T-helper 9 cell (primary cell): ENCODE measurements at regions not wholly inside any gene's neighbourhood (a gene's known extent, or its start where the extent isn't known, plus 50 kb on each side); places are given as distances from the start of the nearest gene placed in this dataset.

Experiments used
- DNase-seq: peaks from one replicate; pipeline ENCODE4 v3.0.0-alpha.2; 2020

DNA sequence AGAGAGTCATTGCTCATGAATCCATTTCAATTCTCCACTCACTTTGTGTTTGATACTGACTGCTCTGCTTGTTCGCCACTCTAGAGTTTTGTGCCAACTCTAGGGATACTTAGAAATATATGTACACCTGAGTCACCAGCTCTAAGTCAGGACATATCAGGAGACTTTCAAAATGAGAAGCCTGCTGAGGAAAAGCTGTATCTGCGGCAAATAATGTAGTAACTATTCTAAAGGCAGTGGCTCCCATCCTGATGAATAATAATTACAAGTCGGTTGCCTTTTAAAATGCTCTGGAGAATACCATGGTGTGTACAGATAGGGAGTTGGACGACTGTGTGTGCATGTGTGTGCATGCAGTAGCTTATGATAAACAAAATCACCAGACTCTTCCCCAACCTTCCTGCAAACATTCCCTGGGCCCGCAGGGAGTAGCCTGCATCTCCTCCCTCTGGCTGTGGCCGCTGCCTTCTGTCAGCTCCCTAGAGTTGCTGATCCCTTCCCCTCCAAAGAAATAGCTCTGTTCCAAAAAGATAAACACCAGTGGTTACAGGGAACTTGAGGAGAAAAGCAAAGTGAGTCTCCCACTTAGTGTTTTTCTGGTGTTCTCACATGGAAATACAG lies 346.3 kb upstream of the UMPS start:
- DNase-seq: no peak

DNA sequence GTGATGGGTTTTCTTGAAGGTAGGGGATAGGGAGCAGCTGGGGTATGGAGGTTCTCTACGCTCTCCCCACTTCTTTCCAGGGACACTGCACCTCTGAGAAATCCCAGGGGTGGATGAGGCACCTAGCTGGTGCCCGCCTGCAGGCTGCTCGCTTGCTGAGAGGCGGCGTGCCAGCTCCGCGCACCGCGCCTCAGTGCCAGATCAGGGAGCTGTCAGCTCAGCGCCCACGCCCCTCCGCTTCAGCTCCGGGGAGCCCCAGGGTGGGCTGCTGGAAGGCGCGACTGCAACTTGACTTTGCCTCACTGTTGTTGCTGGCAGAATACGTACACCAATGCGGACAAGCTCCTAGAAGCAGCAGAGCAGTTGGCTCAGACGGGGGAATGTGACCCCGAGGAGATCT lies 345.7 kb upstream of the UMPS start:
- no peak for DNase-seq

DNA sequence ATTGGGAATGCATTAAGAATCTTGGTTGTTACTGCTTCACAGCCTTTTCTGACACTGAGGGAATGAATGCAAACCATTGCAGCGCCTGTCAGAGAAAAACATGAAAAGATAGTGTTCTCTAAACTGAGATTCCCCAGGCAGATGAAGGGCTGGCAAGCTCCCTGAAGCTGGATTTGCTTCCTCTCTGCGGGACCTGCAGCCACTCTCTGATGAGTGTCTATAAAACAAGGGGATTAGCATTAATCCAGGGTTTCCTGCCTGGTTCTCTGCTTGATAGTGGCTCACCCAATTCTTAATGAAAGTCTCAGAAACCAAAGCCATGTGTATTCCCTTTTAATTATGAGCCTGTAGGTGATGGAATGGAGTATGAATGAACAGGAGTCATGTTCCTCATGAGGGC lies 344.3 kb upstream of the UMPS start:
- no peak for DNase-seq

DNA sequence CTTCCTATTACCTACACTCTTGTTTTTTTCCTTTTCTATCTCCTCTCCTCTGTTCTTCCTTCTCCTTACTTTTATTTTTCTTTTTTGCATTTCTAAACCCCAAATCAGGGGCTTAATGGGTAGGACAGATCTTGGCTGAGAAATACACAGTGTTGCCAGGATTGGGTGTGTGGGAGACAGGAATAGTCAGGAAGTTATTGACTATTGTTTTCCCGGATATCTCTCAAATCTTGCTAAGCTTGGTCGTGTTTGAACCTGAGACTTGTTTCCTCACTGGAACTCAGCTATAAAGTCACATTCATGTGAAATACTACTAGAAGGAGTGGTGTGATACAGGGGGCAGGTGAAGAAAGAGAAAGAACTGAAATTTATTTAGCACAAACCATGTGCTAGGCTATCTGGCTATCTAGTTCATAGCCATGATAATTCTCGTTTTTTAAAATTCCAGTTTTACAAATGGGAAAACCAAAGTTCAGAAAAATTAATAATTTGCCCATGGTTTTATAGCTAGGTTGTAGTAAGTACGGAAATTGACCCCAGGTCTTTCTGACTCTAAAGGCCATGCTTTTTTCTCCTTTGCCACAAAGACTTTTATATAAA lies 343.2 kb upstream of the UMPS start:
- DNase-seq: no peak

DNA sequence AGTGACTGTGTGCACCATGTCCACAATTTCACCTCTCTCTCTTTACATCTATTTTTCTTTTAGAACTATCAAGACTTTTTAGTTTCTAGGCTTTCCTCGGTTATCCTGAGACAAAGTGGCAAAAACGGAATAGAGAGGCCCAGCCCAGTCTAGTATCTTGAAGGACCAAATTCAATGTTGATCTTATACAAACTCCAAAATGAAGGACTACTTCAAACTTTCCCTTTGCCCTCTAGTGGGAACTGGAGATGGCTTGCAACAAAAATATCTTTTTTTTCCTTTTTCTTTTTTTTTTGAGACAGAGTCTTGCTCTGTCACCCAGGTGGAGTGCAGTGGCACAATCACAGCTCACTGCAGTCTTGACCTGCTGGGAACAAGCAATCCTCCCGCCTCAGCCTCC lies 338.5 kb upstream of the UMPS start:
- DNase-seq: no peak

DNA sequence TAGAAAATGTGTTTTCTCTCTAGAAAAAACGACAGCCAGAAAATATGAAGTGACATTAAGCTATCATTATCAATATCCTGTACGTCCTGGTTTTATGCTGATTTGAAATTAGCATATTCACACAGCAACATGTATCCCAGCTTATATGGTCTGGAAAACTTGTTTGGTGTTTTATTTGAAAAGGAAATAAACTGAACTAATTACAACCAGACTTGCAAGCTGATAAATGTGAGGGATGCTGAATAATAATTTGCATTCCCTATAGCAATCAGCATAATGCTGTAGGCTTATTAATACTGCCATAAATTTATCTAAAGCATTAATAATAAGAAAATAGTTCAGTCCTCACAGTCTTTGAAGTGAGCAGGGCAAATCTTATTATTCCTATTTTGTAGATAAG lies 336.9 kb upstream of the UMPS start:
- no peak for DNase-seq

DNA sequence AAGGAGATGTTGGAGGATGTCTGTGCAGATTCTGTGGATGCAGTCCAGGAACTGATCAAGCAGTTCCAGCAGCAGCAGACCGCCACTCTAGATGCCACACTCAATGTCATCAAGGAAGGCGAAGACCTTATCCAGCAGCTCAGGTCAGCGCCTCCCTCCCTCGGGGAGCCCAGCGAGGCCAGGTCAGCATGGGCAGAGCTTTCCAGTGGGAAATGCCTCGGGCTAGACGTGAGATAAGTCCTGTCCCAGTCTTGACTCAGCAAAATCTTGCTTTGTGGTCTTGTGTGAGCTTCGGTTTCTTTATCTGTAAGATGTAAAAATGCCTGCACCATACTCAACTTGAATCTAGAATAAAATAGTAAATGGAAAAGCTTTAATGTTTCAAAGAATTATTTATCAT lies 335.1 kb upstream of the UMPS start:
- DNase-seq: no peak

DNA sequence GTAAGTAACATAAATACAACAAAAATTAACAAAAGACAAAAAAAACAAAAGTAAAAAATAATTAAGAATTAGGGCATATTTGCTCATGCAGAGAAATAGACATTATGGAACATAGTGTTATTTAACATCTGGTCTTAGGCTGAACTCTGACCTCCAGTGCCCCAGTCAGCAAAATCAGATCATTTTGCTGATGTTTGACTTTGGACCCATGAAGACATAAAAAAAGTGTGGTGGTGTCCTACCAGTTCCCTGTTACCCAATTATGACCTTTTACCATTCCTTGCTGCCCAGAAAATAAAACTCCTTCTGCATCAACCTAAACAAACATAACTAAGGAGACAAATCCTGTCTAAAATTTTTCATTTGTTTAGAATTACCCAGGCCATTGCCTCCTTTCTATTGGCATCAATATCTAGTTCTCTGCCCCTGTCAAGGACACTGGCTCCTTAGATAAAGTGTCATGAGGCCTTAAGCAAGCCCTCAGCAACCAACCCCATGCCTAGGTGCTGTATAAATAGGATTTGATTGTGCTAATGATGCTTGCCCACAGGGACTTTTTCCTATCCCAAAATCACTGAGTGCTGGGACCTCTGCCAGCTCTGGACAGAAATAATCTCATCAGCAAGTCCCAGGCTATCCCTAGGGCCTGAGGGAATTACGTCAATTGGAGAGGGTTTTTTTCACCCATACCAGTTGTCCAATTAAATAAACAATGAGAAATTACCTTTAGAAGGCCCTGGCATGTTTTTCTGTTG lies 334.5 kb upstream of the UMPS start:
- DNase-seq: no peak

DNA sequence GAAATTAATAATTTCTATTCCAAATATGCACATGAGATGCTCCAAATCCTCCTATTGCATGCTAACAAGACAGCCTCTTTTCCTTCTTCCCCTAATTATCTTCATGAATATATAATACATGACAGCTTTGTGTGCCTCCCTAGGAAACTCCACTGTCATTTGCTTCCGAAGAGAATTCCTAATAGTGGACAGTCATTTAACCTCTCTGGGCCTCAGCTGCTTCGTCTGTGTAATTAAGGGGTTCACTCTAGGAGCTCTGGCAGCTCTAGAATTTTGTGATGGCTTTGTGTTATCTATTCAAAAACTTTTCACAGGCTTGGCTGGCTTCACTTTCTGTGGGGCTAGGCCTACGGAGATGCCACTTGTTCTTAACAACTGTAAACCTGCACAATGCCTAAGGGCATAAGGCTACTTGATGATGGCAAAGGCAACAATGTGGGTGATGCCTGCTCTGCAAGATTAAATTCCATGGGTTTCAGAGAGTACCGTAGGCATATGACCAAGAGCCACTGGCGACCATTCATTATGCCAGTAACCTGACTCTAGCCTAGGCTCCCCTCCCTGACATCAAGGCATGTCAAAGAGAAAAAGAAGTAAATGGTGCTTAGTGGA lies 333.8 kb upstream of the UMPS start:
- no peak for DNase-seq

DNA sequence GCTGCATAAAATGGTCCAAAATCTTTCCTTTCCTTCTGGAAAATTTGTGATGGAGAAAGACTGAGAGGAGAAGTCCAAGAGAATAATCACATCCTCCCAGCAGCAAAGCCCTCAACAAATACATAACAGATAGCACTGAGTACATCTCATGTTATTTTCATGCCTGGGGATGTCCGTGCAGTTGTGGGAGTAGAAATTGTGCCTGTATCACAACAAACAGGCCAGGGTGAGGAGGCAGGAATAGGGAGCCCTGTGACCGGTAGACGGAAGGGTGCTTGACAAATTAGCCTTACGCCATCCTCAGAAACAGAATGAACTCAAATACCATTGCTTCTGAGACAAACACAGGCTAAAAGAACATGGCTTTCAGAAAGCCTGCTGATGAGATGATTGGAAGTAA lies 333.2 kb upstream of the UMPS start:
- no peak for DNase-seq

DNA sequence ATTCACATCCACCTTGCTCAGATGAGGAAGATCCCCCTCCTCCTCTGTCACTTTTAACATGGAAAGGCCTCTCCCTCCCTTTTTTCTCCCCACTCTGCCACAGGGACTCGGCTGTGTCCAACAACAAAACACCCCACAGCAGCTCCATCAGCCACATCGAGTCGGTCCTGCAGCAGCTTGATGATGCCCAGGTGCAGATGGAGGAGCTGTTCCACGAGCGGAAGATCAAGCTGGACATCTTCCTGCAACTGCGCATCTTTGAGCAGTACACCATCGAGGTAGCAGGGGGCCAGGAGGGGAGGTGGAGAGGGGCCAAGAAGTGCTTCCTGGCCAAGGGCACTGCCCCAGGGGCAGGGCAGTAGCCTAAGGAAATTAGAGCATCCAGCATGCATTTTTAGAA lies 331.7 kb upstream of the UMPS start:
- no peak for DNase-seq

DNA sequence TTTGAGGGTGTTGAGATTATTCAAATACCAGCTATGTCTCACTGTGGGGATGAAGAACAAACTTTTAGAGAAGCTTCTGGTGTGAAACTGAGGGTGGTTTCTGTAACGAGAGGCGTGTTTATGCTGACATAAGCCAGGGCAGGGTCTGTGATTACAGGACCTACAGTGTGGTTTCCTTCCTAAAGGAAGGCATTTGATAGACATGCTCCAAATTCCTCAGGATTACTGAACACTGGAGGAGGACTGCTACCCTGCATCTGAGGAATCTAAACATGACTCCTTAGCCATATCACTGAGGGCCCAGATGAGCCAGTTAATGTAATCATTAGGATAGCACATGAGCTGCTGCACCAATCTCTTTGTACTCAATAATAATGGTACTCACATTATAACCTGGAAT lies 328.4 kb upstream of the UMPS start:
- DNase-seq: no peak

DNA sequence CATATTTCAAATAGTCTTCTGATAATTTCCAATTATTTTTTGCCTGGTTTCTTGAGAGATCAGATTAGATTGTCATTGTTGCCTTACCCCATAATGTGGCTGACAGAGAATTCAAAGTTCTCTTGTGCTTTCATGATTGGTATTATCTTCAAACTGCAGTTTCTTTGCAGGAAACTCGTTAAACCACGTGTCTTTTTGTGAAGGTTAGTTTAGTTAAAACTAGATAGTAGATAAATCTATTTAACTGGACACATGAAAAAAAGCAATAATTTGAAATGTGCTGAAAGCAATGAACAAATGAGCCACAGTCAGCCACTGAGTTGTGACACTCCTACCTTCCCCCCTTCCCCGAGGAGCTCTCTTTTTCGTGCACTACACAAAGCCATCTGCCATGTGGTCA lies 327.5 kb upstream of the UMPS start:
- DNase-seq: no peak

DNA sequence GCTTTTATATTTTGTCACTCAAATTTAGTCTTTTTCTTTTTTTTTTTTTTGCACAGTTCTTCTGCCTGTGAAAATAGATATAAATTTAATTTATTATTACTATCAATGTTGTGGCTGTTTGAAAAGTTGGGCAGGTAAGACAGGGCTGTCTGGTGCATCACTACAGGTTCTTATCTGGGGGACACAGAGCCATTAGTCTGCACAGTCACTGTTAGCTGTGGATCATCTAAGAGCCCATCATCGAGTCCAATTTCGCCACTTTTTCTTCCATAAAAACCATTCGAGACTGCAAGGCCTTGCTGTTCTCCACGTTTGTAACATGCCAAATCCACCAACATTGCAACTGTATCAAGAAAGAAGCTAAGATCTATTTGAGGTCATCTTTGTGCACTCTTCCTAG lies 325.6 kb upstream of the UMPS start:
- no peak for DNase-seq

DNA sequence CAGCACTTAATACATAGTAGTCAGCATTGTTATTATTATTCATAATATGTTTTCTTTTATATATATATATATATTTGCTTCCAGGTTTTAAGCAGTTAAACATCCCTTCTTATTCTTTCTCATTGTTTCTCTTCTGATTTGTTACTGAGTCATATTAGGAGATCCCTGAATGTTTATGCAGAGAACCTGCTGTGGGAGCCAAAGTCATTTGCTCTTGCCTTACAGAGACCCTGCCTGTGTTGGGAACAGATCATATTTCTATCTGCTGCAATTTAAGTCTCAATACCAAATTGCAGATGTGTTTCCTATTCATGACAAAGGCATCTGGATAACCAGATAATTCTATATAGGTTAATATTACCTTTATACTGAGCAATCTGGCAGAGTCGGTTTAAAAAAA lies 323.0 kb upstream of the UMPS start:
- DNase-seq: no peak

DNA sequence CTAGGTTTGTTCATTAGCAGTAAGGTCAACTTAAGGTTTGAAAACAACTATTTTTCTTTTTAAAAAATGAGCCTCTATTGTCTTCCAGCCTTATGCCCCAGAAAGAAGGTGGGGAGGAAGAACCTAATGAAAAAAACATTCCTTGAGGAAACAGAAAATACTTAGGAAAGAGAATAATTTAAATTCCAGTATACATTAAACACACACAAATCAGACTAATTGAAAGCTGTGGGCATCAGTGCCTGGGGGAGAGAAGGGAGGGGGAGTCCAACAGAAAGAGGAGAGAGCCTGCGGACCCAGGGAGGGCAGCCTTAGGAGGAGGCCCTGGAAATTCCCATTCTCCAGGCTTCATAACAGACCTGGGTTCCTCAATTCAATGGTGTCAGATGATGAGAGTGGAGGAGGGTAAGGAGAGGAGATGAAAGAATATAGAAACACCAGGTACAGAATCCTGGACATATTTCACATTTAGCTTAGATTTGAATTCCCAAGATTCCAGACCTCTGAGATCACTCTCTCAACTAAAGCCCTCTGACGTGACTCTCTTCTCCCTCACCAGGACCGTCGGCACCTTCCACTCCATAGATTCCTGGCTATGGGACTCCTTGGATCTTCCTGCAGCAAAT lies 320.5 kb upstream of the UMPS start:
- no peak for DNase-seq

DNA sequence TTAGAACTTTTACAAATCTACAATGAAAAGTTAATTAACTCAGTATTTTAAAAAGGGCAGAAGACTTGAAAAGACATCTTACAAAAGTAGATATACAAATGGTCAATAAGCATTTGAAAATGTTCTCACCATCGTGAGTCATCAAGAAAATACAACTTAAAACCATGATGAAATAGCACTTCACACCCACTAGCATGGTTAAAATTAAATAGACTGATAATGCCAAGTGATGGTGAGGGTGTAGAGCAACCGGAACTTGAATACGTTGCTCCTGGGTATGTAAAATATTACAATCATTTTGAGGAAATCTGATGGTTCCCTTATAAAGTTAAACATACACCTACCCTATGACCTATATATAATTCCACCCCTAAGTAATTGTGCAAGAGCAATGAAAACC lies 319.8 kb upstream of the UMPS start:
- DNase-seq: no peak

DNA sequence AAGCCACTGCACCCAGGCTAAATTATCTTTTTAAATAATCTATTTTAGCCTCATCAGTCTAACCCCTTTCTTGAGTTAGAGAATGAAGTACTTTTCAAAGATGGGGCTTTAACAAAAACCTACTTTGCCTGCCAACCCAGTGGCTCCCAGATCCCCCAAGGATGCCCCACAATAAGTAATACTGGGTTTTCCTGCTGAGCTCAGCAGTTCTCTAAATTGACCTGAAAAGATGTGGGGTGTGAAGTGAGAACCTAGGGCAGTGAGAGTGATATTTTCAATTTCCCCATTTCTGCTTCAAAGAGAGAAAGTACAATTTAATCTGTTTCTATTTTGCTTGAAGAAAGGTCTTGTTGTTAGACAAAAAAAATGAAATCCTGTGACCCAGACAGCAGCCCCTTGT lies 318.5 kb upstream of the UMPS start:
- no peak for DNase-seq

DNA sequence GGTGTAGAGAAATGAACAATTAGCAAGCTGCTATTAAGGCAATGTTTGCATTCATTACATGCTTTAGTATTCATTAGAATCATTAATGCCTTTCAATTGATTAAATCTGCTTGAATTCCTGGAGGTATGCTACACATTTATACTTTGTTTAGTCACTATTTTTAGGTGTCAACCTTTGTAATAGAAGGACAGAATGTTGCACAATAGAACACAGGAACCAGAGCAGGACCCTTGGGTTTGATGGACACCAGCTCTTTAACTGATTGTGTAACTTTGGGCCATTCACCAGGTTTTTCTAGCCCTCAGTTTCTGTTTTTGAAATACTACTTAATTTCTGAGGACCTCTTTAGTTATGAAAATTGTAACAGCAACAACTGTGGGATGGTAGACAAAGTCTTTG lies 317.6 kb upstream of the UMPS start:
- no peak for DNase-seq

DNA sequence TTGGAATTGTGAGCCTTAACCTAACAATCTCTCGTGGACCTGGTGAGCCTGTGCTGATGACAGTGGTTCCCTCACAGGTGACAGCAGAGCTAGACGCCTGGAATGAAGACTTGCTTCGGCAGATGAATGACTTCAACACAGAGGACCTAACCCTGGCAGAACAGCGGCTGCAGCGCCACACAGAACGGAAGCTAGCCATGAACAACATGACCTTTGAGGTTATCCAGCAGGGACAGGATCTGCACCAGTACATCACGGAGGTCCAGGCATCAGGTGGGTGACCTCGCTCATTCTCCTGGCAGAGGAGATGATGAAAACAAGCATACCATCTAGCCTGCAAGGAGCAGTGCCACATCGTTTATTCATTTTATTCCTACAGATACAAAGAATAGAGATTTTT lies 316.9 kb upstream of the UMPS start:
- DNase-seq: no peak

DNA sequence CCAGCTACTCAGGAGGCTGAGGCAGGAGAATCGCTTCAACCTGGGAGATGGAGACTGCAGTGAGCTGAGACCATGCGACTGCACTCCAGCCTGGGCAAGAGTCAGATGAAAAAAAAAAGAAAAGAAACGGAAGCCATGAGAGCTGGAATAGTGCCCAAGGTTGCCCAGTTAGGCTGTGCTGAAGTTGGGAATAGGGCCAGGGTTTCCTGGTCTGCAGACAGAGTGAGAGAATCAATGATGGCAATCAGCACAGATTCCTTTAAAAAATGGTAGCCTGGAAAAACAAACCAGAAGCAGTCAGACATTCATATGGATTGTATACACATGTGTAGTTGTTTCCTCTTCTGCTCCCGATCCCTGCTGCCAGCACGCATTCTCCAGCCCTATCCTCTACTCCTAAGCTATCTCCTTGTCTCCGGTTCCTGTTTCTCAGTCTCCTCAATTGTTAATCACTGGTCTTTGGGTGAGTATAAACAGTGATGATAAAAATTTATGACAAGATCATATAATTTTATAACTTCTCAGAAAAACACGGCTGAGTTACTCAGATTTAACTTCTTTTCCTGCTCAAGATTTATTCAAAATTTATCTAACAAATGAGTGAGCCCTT lies 316.2 kb upstream of the UMPS start:
- no peak for DNase-seq

DNA sequence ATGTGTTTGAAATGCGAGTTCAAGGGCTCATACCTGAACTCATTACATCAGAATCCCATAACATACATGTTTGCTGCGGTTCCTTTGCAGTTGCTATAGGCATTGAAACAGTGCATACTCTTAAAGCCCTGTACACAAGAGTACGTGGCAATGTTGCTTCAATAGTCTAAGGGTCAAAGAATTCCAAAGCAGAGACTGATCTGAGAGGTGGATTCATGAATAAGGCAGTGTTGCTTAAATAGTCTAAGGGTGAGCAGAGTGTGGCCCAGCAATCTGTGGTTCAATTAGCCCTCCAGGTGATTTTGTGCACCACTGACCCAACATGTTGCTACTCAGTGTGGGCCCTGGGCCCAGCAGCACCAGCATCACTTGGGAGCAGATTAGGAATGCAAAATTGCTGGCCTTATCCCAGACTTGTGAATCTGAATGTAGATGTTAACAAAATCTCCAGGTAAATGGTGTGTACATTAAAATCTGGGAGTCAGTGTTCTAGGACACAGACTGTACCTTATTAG lies 314.7 kb upstream of the UMPS start:
- no peak for DNase-seq

DNA sequence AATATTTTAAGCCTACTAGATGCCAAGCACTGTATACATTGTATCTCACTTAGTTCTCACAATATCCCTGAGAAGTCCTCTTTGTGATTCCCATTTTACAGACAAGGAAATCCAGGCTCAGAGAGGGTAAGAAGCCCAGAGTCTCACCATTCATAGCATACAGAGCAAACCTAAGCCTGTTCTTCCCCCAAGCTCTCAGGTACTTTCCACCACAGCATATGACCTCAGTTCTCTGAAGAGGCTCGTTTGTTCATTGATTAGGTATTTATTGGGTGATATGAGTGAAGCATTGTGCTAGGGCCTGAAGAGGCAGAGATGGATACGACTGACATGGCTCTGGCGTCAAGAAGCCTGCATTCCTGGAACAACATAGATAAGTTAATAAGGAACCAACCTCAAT lies 310.9 kb upstream of the UMPS start:
- no peak for DNase-seq
